ENCODE measurements at regions not wholly inside any gene's neighbourhood (a gene's known extent, or its start where the extent isn't known, plus 50 kb on each side); places are given as distances from the start of the nearest gene placed in this dataset.

- TF ChIP-seq ETS1 (IDR thresholded peaks at IDR 0.05), result no peak
- TF ChIP-seq NANOG (IDR thresholded peaks at IDR 0.05; ENCODE audit: borderline replicate concordance), result no peak
- no peak for TF ChIP-seq CREB1 (CRISPR knock-in tag; IDR thresholded peaks at IDR 0.05; ENCODE audit: low read depth)
- no peak for TF ChIP-seq EZH2 (IDR thresholded peaks at IDR 0.05; ENCODE audit: low read depth, unreplicated experiment)
- TF ChIP-seq STAT1 (IDR thresholded peaks at IDR 0.05; ENCODE audit: unreplicated experiment), result no peak
- no peak for TF ChIP-seq CTCF (conservative IDR thresholded peaks at IDR 0.05; ENCODE audit: low read depth in 2 of 2)
- TF ChIP-seq EZH2phosphoT487 (IDR thresholded peaks at IDR 0.05; ENCODE audit: unreplicated experiment), result no peak
Observed at GRCh38 chr6:56372406-56372995, 125.1 kb upstream of the COL21A1 start (continued).

- no peaks in the 10 kb centered on the region for H3F3A ChIP-seq (replicated peaks; ENCODE audit: low read depth)
- no peaks in the 10 kb centered on the region for H3K27me3 Mint-ChIP-seq (ENCODE audit: insufficient read depth, low read depth, poor library complexity)
- no peaks in the 10 kb centered on the region for H3K9me3 Mint-ChIP-seq
- ATAC-seq (no peak), DNase-seq (ENCODE audit: low spot score) (no peak)
- no peak overlapping the region for H3K4me3 Mint-ChIP-seq
- H3K36me3 Mint-ChIP-seq (ENCODE audit: low read depth), result no peaks in the 10 kb centered on the region
- no peaks in the 10 kb centered on the region for H3K27me3 ChIP-seq (ENCODE audit: insufficient read depth)
- no peaks in the 10 kb centered on the region for H3K79me2 ChIP-seq (replicated peaks; ENCODE audit: insufficient read depth)
- no peaks in the 10 kb centered on the region; the same call in 1 of the 2 replicates for H3K4me1 ChIP-seq (ENCODE audit: insufficient read depth)
- H3K36me3 ChIP-seq (ENCODE audit: insufficient read depth), result no peaks in the 10 kb centered on the region
- no peak overlapping the region for H3K27ac Mint-ChIP-seq
- H3K4me3 ChIP-seq, result no peak overlapping the region
- no peak overlapping the region for H3K27ac ChIP-seq (ENCODE audit: low read depth)
- peaks cover 6% of the 10 kb centered on the region; the same call in 1 of the 2 replicates for H3K9me2 ChIP-seq (ENCODE audit: insufficient read depth)
- peaks cover 6% of the 10 kb centered on the region; the same call in 2 of the 3 replicates for H3K4me1 Mint-ChIP-seq
- no peak overlapping the region for H3K4me2 ChIP-seq
- no peaks in the 10 kb centered on the region for H4K20me1 ChIP-seq (replicated peaks; ENCODE audit: insufficient read depth)
- no peak overlapping the region for H2AFZ ChIP-seq
- no peak for TF ChIP-seq ZNF331 (CRISPR knock-in tag; IDR thresholded peaks at IDR 0.05; ENCODE audit: low read depth)
- TF ChIP-seq CREB1 (CRISPR knock-in tag; IDR thresholded peaks at IDR 0.05; ENCODE audit: low read depth), result no peak
- no peak for TF ChIP-seq REST (IDR thresholded peaks at IDR 0.05; ENCODE audit: unreplicated experiment)
- TF ChIP-seq NANOG (IDR thresholded peaks at IDR 0.05; ENCODE audit: borderline replicate concordance), result no peak
- TF ChIP-seq JUNB (IDR thresholded peaks at IDR 0.05; ENCODE audit: unreplicated experiment), result no peak
- no peak for TF ChIP-seq ETS1 (IDR thresholded peaks at IDR 0.05)
Observed at GRCh38 chr6:56370561-56371211, 123.3 kb upstream of the COL21A1 start.
